Omental fat pad (tissue), 3 donors: ENCODE measurements at regions not wholly inside any gene's neighbourhood (a gene's known extent, or its start where the extent isn't known, plus 50 kb on each side); places are given as distances from the start of the nearest gene placed in this dataset.

Experiments
- ATAC-seq: fragments of 150-250 bp; one replicate; pipeline ENCODE4 v1.9.1; 2016; ENCODE audit warnings: mild to moderate bottlenecking, moderate library complexity; ENCODE audit not compliant: low FRiP score
- DNase-seq: peaks from one replicate; pipeline ENCODE4 v3.0.0-alpha.2; 2019; ENCODE audit warnings: low spot score
- TF ChIP-seq, protein P1 (sequence below), 3 donors: fragments of 450-650 bp; IDR thresholded peaks; one replicate each; pipeline ENCODE4 v1.5.1; 2016 to 2017; ENCODE audit warnings: antibody characterized with exemption in 3 of 3, mild to moderate bottlenecking in 3 of 3, moderate library complexity in 2 of 3

DNA sequence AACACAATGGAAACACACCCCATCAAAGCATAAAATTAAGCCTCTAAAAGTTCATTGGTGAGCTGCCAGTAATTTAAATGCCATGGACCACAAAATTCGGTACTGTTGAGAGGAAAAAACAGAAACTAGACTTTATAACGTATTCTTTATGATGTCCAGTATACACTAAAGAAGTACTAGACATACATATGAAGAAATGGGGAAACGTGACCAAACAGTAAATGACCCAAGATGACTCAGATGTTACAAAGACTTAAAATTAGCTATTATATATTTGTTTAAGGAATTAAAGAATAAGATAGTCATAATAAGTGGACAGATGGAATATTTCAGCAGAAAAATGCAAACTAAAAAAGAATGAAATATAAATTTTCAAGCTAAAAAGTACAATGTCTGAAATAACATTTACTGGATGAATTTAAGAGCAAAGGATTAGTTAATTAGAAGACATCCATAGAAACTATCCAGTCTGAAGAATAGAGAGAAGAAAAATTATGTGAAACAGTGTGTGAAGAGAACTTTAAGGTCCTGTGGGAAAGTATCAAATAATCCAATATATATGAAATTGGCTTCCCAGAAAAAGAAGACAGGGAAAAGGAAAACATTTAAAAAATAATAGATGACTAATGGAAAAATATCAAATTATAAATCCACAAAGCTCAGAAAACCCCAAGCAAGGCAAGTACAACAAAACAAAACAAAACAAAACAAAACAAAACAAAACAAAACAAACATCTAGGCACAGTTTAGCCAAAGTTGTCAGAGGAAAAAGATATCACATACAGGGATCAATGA, 69.4 kb downstream of the SAMD9 start:
- DNase-seq: no peak
- TF ChIP-seq, protein P1, sequence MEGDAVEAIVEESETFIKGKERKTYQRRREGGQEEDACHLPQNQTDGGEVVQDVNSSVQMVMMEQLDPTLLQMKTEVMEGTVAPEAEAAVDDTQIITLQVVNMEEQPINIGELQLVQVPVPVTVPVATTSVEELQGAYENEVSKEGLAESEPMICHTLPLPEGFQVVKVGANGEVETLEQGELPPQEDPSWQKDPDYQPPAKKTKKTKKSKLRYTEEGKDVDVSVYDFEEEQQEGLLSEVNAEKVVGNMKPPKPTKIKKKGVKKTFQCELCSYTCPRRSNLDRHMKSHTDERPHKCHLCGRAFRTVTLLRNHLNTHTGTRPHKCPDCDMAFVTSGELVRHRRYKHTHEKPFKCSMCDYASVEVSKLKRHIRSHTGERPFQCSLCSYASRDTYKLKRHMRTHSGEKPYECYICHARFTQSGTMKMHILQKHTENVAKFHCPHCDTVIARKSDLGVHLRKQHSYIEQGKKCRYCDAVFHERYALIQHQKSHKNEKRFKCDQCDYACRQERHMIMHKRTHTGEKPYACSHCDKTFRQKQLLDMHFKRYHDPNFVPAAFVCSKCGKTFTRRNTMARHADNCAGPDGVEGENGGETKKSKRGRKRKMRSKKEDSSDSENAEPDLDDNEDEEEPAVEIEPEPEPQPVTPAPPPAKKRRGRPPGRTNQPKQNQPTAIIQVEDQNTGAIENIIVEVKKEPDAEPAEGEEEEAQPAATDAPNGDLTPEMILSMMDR (IDR thresholded peaks at IDR 0.05): no peak
- no peak for ATAC-seq

GRCh38 chr7:93047514-93048099, 70.2 kb downstream of the SAMD9 start:
- no peak for ATAC-seq
- no peak for DNase-seq
- TF ChIP-seq, protein P1 (IDR thresholded peaks at IDR 0.05): no peak

GRCh38 chr7:93046641-93047040, 71.1 kb downstream of the SAMD9 start:
- DNase-seq: no peak
- ATAC-seq: no peak
- TF ChIP-seq, protein P1 (IDR thresholded peaks at IDR 0.05): no peak

GRCh38 chr7:93044147-93044810, 73.5 kb downstream of the SAMD9 start:
- DNase-seq (no peak), ATAC-seq (no peak)
- TF ChIP-seq, protein P1 (IDR thresholded peaks at IDR 0.05): no peak

DNA sequence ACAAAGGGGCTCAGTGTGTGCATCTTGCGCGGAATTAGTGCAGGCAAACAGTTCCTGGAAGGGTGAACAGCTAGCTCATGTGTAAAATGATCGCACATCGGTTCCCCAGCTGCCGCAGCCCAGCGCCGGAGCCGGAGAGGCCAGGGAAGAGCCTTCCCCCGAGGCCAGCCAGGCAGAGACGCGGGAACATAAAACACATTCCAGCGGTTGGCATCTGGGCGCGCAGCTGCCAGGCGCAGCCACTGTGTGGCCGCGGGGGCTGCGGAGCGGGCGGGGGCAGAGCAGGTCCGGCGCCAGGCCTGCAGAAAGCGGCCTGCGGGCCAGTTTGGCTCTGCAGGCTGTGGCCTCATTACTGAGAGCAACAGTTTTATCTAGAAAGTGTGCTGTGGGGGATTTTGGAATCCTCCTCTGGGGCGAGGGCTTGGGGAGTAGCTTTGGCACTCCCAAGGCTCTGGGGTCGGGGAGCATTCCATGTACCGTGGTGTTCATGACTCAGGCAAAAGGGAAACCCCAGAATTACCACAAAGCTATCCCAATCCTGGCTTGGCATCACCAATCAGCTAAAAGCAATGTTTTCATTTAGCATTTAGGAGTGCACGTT, 74.3 kb downstream of the SAMD9 start:
- DNase-seq (peak; percentile 37), ATAC-seq (peak; percentile 94)

DNA sequence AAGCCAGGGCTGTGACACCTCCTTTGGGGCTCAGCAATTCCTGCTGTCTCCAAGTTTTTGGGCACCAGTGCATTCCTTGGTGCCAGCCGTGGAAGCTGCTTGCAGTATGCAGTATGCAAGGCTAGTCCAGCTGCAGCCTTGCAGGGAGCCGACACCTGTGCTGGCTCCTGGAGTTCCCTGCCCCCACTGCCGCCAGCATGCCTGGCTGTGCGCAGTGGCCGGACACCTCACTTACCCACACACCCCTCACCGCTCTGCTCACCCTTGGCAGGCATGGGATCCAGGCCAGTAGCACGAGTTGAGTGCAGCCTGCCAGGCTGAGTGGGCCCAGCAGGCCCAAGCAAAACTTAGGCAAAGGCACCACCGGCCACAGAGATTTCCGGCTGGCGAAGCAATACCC, 77.4 kb downstream of the SAMD9 start:
- TF ChIP-seq, protein P1 (IDR thresholded peaks at IDR 0.05): no peak
- no peak for ATAC-seq
- no peak for DNase-seq

More for the DNA sequence above, 74.3 kb downstream of the SAMD9 start:
- TF ChIP-seq, protein P1 (IDR thresholded peaks at IDR 0.05): no peak
